Fibroblast of villous mesenchyme (primary cell): ENCODE measurements at regions not wholly inside any gene's neighbourhood (a gene's known extent, or its start where the extent isn't known, plus 50 kb on each side); places are given as distances from the start of the nearest gene placed in this dataset.

Experiments
- DNase-seq: peaks from one replicate; pipeline ENCODE4 v3.0.0-alpha.2; 2010; ENCODE audit warnings: low read depth
- H3K4me3 ChIP-seq: 2 replicates; pipeline ENCODE4 v1.5.1; 2011; ENCODE audit warnings: low read depth, mild to moderate bottlenecking, low read length
- TF ChIP-seq, protein P1 (sequence below): IDR thresholded peaks from 2 replicates; pipeline ENCODE4 v1.5.1; 2012; ENCODE audit warnings: low read depth, mild to moderate bottlenecking, low read length; ENCODE audit not compliant: insufficient read depth

GRCh38 chr5:74454263-74455030, 186.1 kb downstream of the ENC1 start:
- TF ChIP-seq, protein P1, sequence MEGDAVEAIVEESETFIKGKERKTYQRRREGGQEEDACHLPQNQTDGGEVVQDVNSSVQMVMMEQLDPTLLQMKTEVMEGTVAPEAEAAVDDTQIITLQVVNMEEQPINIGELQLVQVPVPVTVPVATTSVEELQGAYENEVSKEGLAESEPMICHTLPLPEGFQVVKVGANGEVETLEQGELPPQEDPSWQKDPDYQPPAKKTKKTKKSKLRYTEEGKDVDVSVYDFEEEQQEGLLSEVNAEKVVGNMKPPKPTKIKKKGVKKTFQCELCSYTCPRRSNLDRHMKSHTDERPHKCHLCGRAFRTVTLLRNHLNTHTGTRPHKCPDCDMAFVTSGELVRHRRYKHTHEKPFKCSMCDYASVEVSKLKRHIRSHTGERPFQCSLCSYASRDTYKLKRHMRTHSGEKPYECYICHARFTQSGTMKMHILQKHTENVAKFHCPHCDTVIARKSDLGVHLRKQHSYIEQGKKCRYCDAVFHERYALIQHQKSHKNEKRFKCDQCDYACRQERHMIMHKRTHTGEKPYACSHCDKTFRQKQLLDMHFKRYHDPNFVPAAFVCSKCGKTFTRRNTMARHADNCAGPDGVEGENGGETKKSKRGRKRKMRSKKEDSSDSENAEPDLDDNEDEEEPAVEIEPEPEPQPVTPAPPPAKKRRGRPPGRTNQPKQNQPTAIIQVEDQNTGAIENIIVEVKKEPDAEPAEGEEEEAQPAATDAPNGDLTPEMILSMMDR, result no peak
- DNase-seq, result no peak
- no peak overlapping the region for H3K4me3 ChIP-seq

DNA sequence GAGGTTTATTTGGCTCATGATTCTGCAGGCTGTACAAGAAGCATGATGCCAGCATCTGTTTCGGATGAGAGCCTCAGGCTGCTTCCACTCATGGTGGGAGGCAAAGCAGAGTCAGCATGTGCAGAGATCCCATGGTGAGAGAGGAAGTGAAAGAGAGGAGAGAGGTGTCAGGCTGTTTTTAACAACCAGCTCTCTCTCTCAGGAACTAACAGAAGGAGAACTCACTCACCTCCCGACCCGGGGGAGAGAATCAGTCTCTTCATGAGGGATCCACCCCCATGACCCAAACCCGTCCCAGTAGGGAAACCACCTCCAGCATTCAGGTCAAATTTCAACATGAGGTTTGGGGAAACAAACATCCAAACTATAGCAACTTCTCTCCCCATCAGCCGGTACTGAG, 187.7 kb downstream of the ENC1 start:
- TF ChIP-seq, protein P1, result no peak
- no peak overlapping the region for H3K4me3 ChIP-seq
- no peak for DNase-seq

DNA sequence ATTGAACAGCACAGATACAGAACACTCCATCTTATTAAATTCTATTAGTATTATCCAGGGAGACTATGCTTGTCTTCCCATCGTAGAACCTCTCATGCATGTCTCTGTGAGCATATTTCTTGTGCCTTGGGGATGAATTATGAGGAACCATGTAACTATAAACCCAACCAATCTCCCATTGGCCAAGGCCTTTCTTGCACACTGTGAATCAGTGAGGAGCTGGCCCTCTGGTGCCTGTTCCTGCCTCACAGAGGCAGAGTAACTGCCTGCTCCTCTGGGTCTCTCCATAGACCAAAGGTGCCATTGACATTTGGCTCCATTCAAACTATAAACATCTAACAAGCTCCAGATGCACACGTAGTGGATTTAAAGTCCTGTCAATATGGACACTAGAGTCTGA, 190.4 kb downstream of the ENC1 start:
- TF ChIP-seq, protein P1, result no peak
- DNase-seq, result no peak
- no peak overlapping the region for H3K4me3 ChIP-seq

DNA sequence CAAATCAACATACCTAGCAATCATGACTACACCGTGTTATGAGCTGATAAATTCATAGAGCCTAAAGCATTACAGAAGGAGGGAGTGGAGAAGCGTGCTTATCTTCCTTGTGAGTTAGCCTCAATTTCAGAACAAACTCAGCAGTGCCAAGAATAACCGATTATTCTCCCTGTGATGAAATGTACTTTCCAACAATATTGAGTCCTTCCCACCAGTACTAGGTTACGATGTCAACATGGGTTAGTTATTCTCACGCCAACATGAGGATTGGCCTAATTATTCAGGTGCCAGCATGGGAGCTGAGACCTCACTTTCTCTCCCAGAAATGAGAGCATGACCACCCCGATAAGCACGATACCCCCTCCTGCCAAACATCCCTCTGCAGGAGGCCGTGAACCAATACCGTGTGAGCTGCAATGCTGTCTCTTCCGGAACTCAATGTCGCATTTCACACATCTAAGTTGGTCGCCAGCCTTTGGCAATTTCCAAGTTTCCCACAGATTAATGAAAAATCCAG, 193.7 kb downstream of the ENC1 start:
- no peak overlapping the region for H3K4me3 ChIP-seq
- TF ChIP-seq, protein P1, result no peak
- DNase-seq, result no peak

DNA sequence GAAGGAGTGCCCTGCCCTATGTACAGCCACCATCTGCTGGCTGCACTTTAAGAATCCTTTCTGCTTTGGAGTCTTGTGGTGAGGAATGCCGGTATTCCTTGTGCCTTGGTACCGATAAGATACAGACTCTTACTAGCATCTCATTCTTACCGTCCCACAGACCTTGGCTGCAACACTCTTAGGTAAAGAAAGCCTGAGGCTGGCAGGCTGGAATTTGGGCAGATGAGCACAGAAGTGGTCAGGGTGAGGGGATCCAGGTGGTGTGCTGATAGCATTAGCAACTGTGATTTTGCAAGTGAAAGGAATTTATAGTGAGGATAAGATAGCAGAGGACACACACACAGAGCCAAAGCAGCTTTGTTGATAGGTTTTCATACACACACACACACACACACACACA, 198.1 kb downstream of the ENC1 start:
- DNase-seq, result peak; percentile 16
- H3K4me3 ChIP-seq, result no peak overlapping the region
- TF ChIP-seq, protein P1, result no peak

- DNase-seq, result no peak
- TF ChIP-seq, protein P1, result no peak
- H3K4me3 ChIP-seq, result no peak overlapping the region
Observed at GRCh38 chr5:74441616-74442015, 198.9 kb downstream of the ENC1 start.
